ENCODE measurements at regions not wholly inside any gene's neighbourhood (a gene's known extent, or its start where the extent isn't known, plus 50 kb on each side); places are given as distances from the start of the nearest gene placed in this dataset.

- no peak for ATAC-seq
- DNase-seq (ENCODE audit: low spot score), result no peak
- no peak overlapping the region for H3K4me3 Mint-ChIP-seq
- H3K27me3 Mint-ChIP-seq, result peaks cover 11 to 24% of the 10 kb centered on the region in 2 donors
- H3K9me3 Mint-ChIP-seq, result no peaks in the 10 kb centered on the region
- peak overlapping the region; percentile 8 to 16 for H3K27ac Mint-ChIP-seq
- peaks cover 13 to 19% of the 10 kb centered on the region in 2 donors for H3K4me1 Mint-ChIP-seq (ENCODE audit: low read depth in 2 of 2)
- H3K36me3 Mint-ChIP-seq, result no peaks in the 10 kb centered on the region
These were observed 91.1 kb upstream of the PTPN1 start for GRCh38 chr20:50418890-50419642.

- Mint-ChIP-seq H3K27me3 (peaks cover 11 to 24% of the 10 kb centered on the region in 2 donors), H3K9me3 (no peaks in the 10 kb centered on the region), H3K4me3 (no peak overlapping the region), H3K27ac (no peak overlapping the region), H3K36me3 (no peaks in the 10 kb centered on the region), H3K4me1 (ENCODE audit: low read depth in 2 of 2) (peaks cover 13 to 19% of the 10 kb centered on the region in 2 donors)
- DNase-seq (ENCODE audit: low spot score), result no peak
- ATAC-seq, result no peak
These were observed 89.8 kb upstream of the PTPN1 start for GRCh38 chr20:50420380-50420779.

GRCh38 chr20:50421356-50422340, 88.5 kb upstream of the PTPN1 start:
- no peak overlapping the region for H3K4me3 Mint-ChIP-seq
- ATAC-seq (no peak), DNase-seq (ENCODE audit: low spot score) (no peak)
- peaks cover 8 to 15% of the 10 kb centered on the region in 2 donors for H3K4me1 Mint-ChIP-seq (ENCODE audit: low read depth in 2 of 2)
- H3K36me3 Mint-ChIP-seq, result no peaks in the 10 kb centered on the region
- peaks cover 8 to 17% of the 10 kb centered on the region in 2 donors for H3K27me3 Mint-ChIP-seq
- no peak overlapping the region for H3K27ac Mint-ChIP-seq
- H3K9me3 Mint-ChIP-seq, result no peaks in the 10 kb centered on the region

GRCh38 chr20:50423758-50424157, 86.4 kb upstream of the PTPN1 start:
- ATAC-seq (no peak), DNase-seq (ENCODE audit: low spot score) (no peak)
- no peaks in the 10 kb centered on the region for H3K9me3 Mint-ChIP-seq
- H3K4me1 Mint-ChIP-seq (ENCODE audit: low read depth in 2 of 2), result peaks cover 16 to 18% of the 10 kb centered on the region in 2 donors
- H3K36me3 Mint-ChIP-seq, result no peaks in the 10 kb centered on the region
- H3K4me3 Mint-ChIP-seq, result no peak overlapping the region
- H3K27me3 Mint-ChIP-seq, result peaks cover 11 to 17% of the 10 kb centered on the region in 2 donors
- H3K27ac Mint-ChIP-seq, result peak overlapping the region in 1 of 2 donors; percentile 30

DNA sequence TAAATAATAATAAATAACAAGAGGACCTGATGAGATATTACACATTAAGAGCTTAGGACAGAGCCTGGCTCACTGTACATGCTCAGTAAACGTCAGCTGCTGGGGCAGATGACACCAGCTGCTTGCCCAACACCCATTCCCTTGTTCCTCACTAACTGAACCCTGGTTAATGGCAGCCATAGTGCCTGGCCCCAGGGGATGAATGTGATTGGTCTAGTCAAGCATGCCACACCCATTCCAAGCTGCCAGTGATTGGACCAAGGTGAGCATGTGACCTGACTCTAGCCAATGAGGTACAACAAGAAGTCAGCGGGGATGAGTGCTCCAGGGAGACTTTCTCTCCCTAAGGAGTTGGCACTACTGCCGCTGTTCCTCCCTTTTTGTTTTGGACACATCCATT, 85.1 kb upstream of the PTPN1 start:
- DNase-seq (ENCODE audit: low spot score) (no peak), ATAC-seq (no peak)
- Mint-ChIP-seq H3K9me3 (no peaks in the 10 kb centered on the region), H3K27me3 (peaks cover 5 to 8% of the 10 kb centered on the region in 2 donors), H3K4me1 (ENCODE audit: low read depth in 2 of 2) (peaks cover 10 to 15% of the 10 kb centered on the region in 2 donors), H3K27ac (no peak overlapping the region), H3K36me3 (no peaks in the 10 kb centered on the region), H3K4me3 (no peak overlapping the region)

- no peak for DNase-seq (ENCODE audit: low spot score)
These were observed 83.1 kb upstream of the PTPN1 start for GRCh38 chr20:50426866-50427718.

GRCh38 chr20:50427719-50428083, 82.5 kb upstream of the PTPN1 start:
- peak overlapping the region in 1 of 2 donors; percentile 45 for H3K27ac Mint-ChIP-seq
- no peaks in the 10 kb centered on the region for H3K36me3 Mint-ChIP-seq
- peak in 1 of 2 donors; percentile 36 for ATAC-seq
- H3K4me3 Mint-ChIP-seq, result no peak overlapping the region
- no peak for DNase-seq (ENCODE audit: low spot score)
- H3K9me3 Mint-ChIP-seq, result no peaks in the 10 kb centered on the region
- H3K27me3 Mint-ChIP-seq, result peaks cover 9 to 17% of the 10 kb centered on the region in 2 donors
- peaks cover 12 to 21% of the 10 kb centered on the region in 2 donors for H3K4me1 Mint-ChIP-seq (ENCODE audit: low read depth in 2 of 2)

More at GRCh38 chr20:50426866-50427718, 83.1 kb upstream of the PTPN1 start:
- H3K9me3 Mint-ChIP-seq, result no peaks in the 10 kb centered on the region
- no peak for ATAC-seq
- H3K27ac Mint-ChIP-seq, result peak overlapping the region in 1 of 2 donors; percentile 45
- H3K4me3 Mint-ChIP-seq, result no peak overlapping the region
- peaks cover 10 to 18% of the 10 kb centered on the region in 2 donors for H3K4me1 Mint-ChIP-seq (ENCODE audit: low read depth in 2 of 2)
- no peaks in the 10 kb centered on the region for H3K36me3 Mint-ChIP-seq
- H3K27me3 Mint-ChIP-seq, result peaks cover 9 to 15% of the 10 kb centered on the region in 2 donors

DNA sequence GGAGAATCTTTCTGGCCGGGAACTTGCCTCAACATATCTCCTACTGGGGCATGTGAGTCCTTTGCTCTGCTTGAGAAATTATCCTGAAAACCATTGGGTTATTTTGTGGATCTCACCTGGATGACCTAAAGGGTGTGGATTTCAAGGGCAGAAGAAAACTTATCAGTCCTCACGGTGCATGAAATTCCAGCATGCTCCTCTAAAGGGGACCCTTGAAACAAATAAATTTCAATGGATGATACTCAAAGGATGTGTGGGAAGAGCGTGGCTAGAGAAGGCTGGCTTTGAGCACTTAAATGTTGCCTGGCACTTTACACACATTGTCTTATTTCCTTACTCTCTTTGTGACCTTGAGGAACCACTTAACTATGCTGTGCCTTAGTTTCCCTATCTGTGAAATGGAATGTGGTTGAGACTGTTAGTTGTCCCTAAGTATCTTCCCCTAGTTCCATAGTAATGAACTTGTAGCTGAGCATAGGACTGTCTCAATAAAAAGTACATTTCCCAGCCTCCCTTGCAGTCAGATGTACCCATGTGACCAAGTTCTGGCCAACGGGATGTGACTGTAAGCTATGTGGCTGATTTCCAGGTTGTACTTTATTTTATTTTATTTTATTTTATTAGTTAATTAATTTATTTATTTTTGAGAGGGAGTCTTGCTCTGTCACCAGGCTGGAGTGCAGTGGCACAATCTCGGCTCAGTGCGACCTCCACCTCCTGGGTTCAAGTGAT, 81.9 kb upstream of the PTPN1 start:
- Mint-ChIP-seq H3K36me3 (no peaks in the 10 kb centered on the region), H3K4me1 (ENCODE audit: low read depth in 2 of 2) (peaks cover 18 to 25% of the 10 kb centered on the region in 2 donors), H3K27ac (no peak overlapping the region), H3K27me3 (peaks cover 9 to 22% of the 10 kb centered on the region in 2 donors), H3K9me3 (no peaks in the 10 kb centered on the region), H3K4me3 (no peak overlapping the region)
- DNase-seq (ENCODE audit: low spot score) (no peak), ATAC-seq (no peak)

DNA sequence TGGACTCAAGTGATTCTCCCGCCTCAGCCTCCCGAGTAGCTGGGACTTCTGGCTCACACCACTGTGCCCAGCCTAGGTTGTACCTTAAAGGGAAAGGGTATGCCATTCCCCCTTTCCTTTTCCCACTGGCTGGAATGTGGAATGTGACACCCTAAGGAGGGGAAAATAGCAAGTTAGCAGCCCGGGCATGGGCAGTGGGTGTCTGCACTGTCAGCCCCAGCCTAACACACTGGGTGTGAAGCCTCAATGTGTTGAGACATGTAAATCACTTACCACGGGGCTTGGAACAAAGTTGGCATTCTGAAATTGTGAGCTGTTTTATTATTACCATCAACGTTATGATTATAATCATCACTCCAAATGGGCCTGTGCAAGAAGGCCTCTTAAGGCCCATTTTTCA, 80.8 kb upstream of the PTPN1 start:
- no peaks in the 10 kb centered on the region for H3K36me3 Mint-ChIP-seq
- ATAC-seq (peak; percentile 51 to 70), DNase-seq (ENCODE audit: low spot score) (no peak)
- no peak overlapping the region for H3K4me3 Mint-ChIP-seq
- H3K9me3 Mint-ChIP-seq, result no peaks in the 10 kb centered on the region
- H3K27me3 Mint-ChIP-seq, result peaks cover 9 to 22% of the 10 kb centered on the region in 2 donors
- peaks cover 21 to 26% of the 10 kb centered on the region in 2 donors for H3K4me1 Mint-ChIP-seq (ENCODE audit: low read depth in 2 of 2)
- peak overlapping the region in 1 of 2 donors; percentile 35 for H3K27ac Mint-ChIP-seq

DNA sequence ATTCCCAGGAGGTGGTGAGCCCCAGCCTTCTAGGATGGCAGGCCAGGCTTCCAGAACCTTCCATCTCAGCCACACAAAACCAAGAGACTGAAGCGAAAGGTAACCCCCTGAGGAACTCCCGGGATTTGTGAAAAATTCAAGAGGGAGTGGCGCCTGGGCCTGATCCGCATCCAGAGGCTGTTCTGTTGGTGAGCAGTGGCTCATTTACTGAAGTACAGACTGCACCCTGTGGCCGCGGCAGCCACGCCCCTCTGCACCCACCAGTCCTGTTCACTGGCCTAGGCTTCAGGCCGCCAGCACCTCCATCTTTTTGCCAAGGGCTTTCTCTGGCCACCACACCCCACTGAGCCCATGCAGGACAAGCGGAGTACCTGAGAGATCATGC, 79.1 kb upstream of the PTPN1 start:
- no peak for DNase-seq (ENCODE audit: low spot score)
- Mint-ChIP-seq H3K4me3 (no peak overlapping the region), H3K27ac (peak overlapping the region in 1 of 2 donors; percentile 34), H3K4me1 (ENCODE audit: low read depth in 2 of 2) (peaks cover 25 to 33% of the 10 kb centered on the region in 2 donors), H3K27me3 (peaks cover 9 to 22% of the 10 kb centered on the region in 2 donors), H3K9me3 (no peaks in the 10 kb centered on the region), H3K36me3 (no peaks in the 10 kb centered on the region)
- ATAC-seq, result no peak

GRCh38 chr20:50433001-50433761, 77.0 kb upstream of the PTPN1 start:
- DNase-seq (ENCODE audit: low spot score), result no peak
- no peak overlapping the region for H3K4me3 Mint-ChIP-seq
- H3K27me3 Mint-ChIP-seq, result peaks cover 4 to 14% of the 10 kb centered on the region in 2 donors
- H3K9me3 Mint-ChIP-seq, result no peaks in the 10 kb centered on the region
- H3K36me3 Mint-ChIP-seq, result no peaks in the 10 kb centered on the region
- no peak for ATAC-seq
- peaks cover 16 to 26% of the 10 kb centered on the region in 2 donors for H3K4me1 Mint-ChIP-seq (ENCODE audit: low read depth in 2 of 2)
- H3K27ac Mint-ChIP-seq, result peak overlapping the region in 1 of 2 donors; percentile 40

- ATAC-seq (no peak), DNase-seq (ENCODE audit: low spot score) (no peak)
- no peaks in the 10 kb centered on the region for H3K36me3 Mint-ChIP-seq
- no peaks in the 10 kb centered on the region for H3K9me3 Mint-ChIP-seq
- H3K4me3 Mint-ChIP-seq, result no peak overlapping the region
- peaks cover 15 to 24% of the 10 kb centered on the region in 2 donors for H3K4me1 Mint-ChIP-seq (ENCODE audit: low read depth in 2 of 2)
- H3K27ac Mint-ChIP-seq, result no peak overlapping the region
- H3K27me3 Mint-ChIP-seq, result peaks cover 4 to 14% of the 10 kb centered on the region in 2 donors
These were observed 75.9 kb upstream of the PTPN1 start for GRCh38 chr20:50434321-50434652.
